ENCODE measurements at regions not wholly inside any gene's neighbourhood (a gene's known extent, or its start where the extent isn't known, plus 50 kb on each side); places are given as distances from the start of the nearest gene placed in this dataset.

- TF ChIP-seq CTCF (IDR thresholded peaks at IDR 0.05; ENCODE audit: poor library complexity): no peak
- TF ChIP-seq EZH2 (IDR thresholded peaks at IDR 0.05; ENCODE audit: borderline replicate concordance): no peak
- no peak for TF ChIP-seq EZH2phosphoT487 (IDR thresholded peaks at IDR 0.05; ENCODE audit: low read depth, severe bottlenecking, unreplicated experiment)
These were observed 748.8 kb upstream of the RIOK2 start for GRCh38 chr5:97931829-97932228.
